ENCODE measurements at regions not wholly inside any gene's neighbourhood (a gene's known extent, or its start where the extent isn't known, plus 50 kb on each side); places are given as distances from the start of the nearest gene placed in this dataset.

DNA sequence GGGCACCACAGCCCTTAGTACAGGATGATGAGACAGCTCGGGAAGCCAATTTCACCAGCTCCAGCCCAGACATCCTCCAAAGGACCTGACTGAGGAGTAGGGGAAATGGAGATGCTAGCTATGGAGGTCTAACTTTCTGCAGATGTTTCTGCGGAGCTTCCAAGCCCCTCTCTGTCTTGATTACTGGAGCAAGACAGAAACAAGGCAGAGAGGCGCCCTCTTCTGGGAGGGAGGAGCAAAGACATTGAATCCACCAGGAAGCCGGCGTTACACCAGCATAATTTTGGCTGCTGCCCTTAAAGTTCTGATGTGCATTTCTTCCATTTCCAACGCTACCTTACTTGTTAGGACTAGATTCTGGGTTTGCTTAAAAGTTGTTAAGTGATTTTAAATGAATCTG is 107.3 kb upstream of the HSD17B12 start:
- Histone ChIP-seq H2AFZ (ENCODE audit: low read length) (peak overlapping the region; percentile 42), H2BK120ac (ENCODE audit: low read depth, low read length) (no peak overlapping the region), H4K91ac (ENCODE audit: low read depth, low read length, poor library complexity) (no peak overlapping the region), H2BK5ac (ENCODE audit: low read length) (no peak overlapping the region), H2BK12ac (ENCODE audit: low read length) (no peak overlapping the region), H3K23ac (ENCODE audit: low read depth, low read length, poor library complexity) (no peak overlapping the region), H3K4me3 (ENCODE audit: low read length in 2 of 2) (no peak overlapping the region), H3K9ac (ENCODE audit: low read depth, low read length, poor library complexity) (no peak overlapping the region), H2BK15ac (ENCODE audit: low read length) (no peak overlapping the region), H3K4me1 (ENCODE audit: control insufficient read depth in 2 of 2, insufficient read depth in 1 of 2, low read depth in 1 of 2, low read length in 2 of 2) (peaks cover 6 to 15% of the 10 kb centered on the region in 2 donors), H3K9me3 (replicated peaks in 1 of 2; ENCODE audit: control insufficient read depth in 2 of 2, insufficient read depth in 1 of 2, low read depth in 1 of 2, low read length in 2 of 2) (no peaks in the 10 kb centered on the region), H3K4me2 (ENCODE audit: insufficient read depth, low read length, poor library complexity, severe bottlenecking) (no peak overlapping the region), H3K18ac (ENCODE audit: low read length) (no peak overlapping the region), H3K27me3 (ENCODE audit: control insufficient read depth in 3 of 3, insufficient read depth in 3 of 3, low read depth in 1 of 3, low read length in 3 of 3) (peaks cover 20 to 73% (median 70%) of the 10 kb centered on the region in 3 experiments), H3K27ac (replicated peaks; ENCODE audit: low read length) (no peak overlapping the region), H4K8ac (ENCODE audit: low read depth, low read length) (no peak overlapping the region), H3K14ac (ENCODE audit: low read length) (no peak overlapping the region), H3K4ac (ENCODE audit: low read length) (no peak overlapping the region), H3K36me3 (replicated peaks in 1 of 2; ENCODE audit: control insufficient read depth in 2 of 2, insufficient read depth in 2 of 2, low read length in 2 of 2) (no peaks in the 10 kb centered on the region), H2AK5ac (ENCODE audit: low read depth, low read length) (no peak overlapping the region), H3K79me1 (ENCODE audit: low read depth, low read length) (no peaks in the 10 kb centered on the region)
- WGBS, 2 donors (ENCODE audit: extremely low coverage in 2 of 2, insufficient read length in 2 of 2, insufficient replicate concordance in 1 of 2) = no CpG with 5 or more reads among the region's 6 CpGs
- DNase-seq (ENCODE audit: low spot score) = no peak

DNA sequence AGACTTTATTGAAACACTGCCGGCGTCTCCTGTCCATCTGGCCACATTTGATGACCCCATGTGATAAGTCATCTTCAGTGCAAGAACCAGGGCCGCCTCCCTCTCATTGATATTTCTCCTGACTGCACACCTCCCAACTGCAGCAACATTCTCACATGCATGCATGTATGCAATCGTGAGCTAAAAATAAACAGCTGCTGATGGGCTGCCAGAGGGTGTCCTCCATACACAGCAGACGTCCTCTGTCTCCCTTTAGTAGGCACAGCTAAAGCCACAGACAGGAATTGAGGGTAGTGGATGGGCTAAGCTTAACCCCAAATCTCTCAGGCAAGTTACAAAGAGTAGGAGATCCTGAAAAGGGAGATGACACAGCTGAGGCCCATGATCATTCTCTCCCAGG is 106.7 kb upstream of the HSD17B12 start:
- Histone ChIP-seq H3K27me3 (ENCODE audit: control insufficient read depth in 3 of 3, insufficient read depth in 3 of 3, low read depth in 1 of 3, low read length in 3 of 3) (peaks cover 23 to 79% (median 76%) of the 10 kb centered on the region in 3 experiments), H3K9me3 (replicated peaks in 1 of 2; ENCODE audit: control insufficient read depth in 2 of 2, insufficient read depth in 1 of 2, low read depth in 1 of 2, low read length in 2 of 2) (no peaks in the 10 kb centered on the region), H2BK15ac (ENCODE audit: low read length) (no peak overlapping the region), H4K91ac (ENCODE audit: low read depth, low read length, poor library complexity) (no peak overlapping the region), H2BK5ac (ENCODE audit: low read length) (no peak overlapping the region), H3K18ac (ENCODE audit: low read length) (no peak overlapping the region), H3K79me1 (ENCODE audit: low read depth, low read length) (no peaks in the 10 kb centered on the region), H3K4me1 (ENCODE audit: control insufficient read depth in 2 of 2, insufficient read depth in 1 of 2, low read depth in 1 of 2, low read length in 2 of 2) (peaks cover 6 to 21% of the 10 kb centered on the region in 2 donors), H3K14ac (ENCODE audit: low read length) (no peak overlapping the region), H3K36me3 (replicated peaks in 1 of 2; ENCODE audit: control insufficient read depth in 2 of 2, insufficient read depth in 2 of 2, low read length in 2 of 2) (no peaks in the 10 kb centered on the region), H3K4me3 (ENCODE audit: low read length in 2 of 2) (no peak overlapping the region), H2AFZ (ENCODE audit: low read length) (no peak overlapping the region), H3K4me2 (ENCODE audit: insufficient read depth, low read length, poor library complexity, severe bottlenecking) (no peak overlapping the region), H3K4ac (ENCODE audit: low read length) (no peak overlapping the region), H2AK5ac (ENCODE audit: low read depth, low read length) (no peak overlapping the region), H2BK12ac (ENCODE audit: low read length) (no peak overlapping the region), H3K27ac (replicated peaks; ENCODE audit: low read length) (no peak overlapping the region), H3K9ac (ENCODE audit: low read depth, low read length, poor library complexity) (no peak overlapping the region), H4K8ac (ENCODE audit: low read depth, low read length) (no peak overlapping the region), H3K23ac (ENCODE audit: low read depth, low read length, poor library complexity) (no peak overlapping the region), H2BK120ac (ENCODE audit: low read depth, low read length) (no peak overlapping the region)
- WGBS, 2 donors (ENCODE audit: extremely low coverage in 2 of 2, insufficient read length in 2 of 2, insufficient replicate concordance in 1 of 2) = no CpG with 5 or more reads among the region's 5 CpGs
- no peak for DNase-seq (ENCODE audit: low spot score)

DNA sequence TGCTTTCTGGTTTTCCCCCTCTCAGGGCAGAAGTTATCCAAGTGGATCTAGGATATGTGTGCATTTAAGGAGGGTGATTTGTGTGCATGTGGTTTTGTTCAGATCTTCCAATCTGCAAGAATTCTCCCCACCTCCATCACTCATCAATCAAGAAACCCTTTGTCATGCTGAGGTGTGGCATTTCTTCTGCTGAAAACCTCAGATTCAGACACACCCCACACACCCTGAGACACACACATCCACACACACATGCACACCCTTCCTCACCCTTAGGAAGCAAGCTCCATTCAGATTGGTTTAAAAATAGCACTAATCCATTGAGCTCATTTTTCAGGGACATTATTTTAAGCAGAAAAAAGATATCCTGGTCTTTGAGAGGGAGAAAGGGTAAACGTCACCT is 106.1 kb upstream of the HSD17B12 start:
- no peaks in the 10 kb centered on the region for H3K36me3 ChIP-seq (replicated peaks in 1 of 2; ENCODE audit: control insufficient read depth in 2 of 2, insufficient read depth in 2 of 2, low read length in 2 of 2)
- no peak overlapping the region for H3K27ac ChIP-seq (replicated peaks; ENCODE audit: low read length)
- peaks cover 23 to 80% (median 78%) of the 10 kb centered on the region in 3 experiments for H3K27me3 ChIP-seq (ENCODE audit: control insufficient read depth in 3 of 3, insufficient read depth in 3 of 3, low read depth in 1 of 3, low read length in 3 of 3)

DNA sequence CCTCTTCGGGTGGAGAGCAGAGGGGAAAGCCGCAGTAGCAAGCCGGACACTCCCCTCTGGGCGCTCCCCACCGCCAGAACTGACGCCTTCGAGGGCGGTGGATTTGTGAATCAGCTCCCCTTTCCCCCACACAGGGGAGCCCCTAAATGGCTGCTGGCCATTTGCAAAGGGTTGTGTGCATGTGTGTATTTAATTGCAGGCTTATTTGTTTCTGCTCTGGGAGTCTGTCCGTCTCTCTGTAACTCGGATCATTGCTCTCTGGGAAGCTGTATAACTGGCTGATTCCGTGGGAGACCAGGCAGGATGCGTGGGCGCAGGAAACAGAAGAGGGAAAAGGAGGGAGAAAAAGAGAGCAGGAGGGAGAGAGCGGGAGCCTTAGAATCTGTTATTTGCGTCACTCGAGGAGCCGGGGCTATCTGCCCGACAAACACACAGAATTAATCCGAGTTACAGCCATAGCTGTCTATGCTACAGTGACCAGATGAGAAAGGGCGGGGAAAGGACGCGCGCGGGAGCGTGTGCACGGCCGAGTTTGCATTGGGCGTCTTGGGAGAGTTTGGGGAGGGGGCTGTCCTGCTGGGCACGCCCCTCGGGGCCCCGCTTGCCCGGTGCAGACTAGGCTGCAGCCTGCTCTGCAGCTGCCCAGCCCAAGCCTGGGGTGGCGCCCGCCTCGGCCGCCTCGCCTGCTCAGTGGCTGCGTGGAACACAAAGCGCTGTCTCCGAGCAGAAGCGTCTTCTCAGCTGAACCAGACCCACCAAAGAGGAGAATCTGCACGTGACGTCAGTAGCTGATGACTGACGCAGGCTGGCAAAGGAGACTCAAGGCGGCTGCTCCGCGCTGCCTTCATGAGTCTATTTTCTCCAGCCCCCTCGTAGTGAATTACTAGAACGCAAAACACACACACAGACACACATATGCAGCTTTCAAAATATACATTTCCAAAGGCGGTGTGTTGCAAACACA is 105.3 kb upstream of the HSD17B12 start:
- Histone ChIP-seq H2BK12ac (ENCODE audit: low read length) (no peak overlapping the region), H3K4me1 (ENCODE audit: control insufficient read depth in 2 of 2, insufficient read depth in 1 of 2, low read depth in 1 of 2, low read length in 2 of 2) (peaks cover 6 to 23% of the 10 kb centered on the region in 2 donors), H3K14ac (ENCODE audit: low read length) (no peak overlapping the region), H3K9me3 (replicated peaks in 1 of 2; ENCODE audit: control insufficient read depth in 2 of 2, insufficient read depth in 1 of 2, low read depth in 1 of 2, low read length in 2 of 2) (no peaks in the 10 kb centered on the region), H3K9ac (ENCODE audit: low read depth, low read length, poor library complexity) (peak overlapping the region; percentile 64), H3K4ac (ENCODE audit: low read length) (no peak overlapping the region), H4K8ac (ENCODE audit: low read depth, low read length) (no peak overlapping the region), H2AFZ (ENCODE audit: low read length) (peak overlapping the region; percentile 91), H3K4me2 (ENCODE audit: insufficient read depth, low read length, poor library complexity, severe bottlenecking) (peak overlapping the region; percentile 65), H4K91ac (ENCODE audit: low read depth, low read length, poor library complexity) (no peak overlapping the region), H2BK5ac (ENCODE audit: low read length) (no peak overlapping the region), H3K36me3 (replicated peaks in 1 of 2; ENCODE audit: control insufficient read depth in 2 of 2, insufficient read depth in 2 of 2, low read length in 2 of 2) (no peaks in the 10 kb centered on the region), H3K4me3 (ENCODE audit: low read length in 2 of 2) (peak overlapping the region; percentile 34 to 67), H2BK120ac (ENCODE audit: low read depth, low read length) (no peak overlapping the region), H2AK5ac (ENCODE audit: low read depth, low read length) (no peak overlapping the region), H3K27ac (replicated peaks; ENCODE audit: low read length) (no peak overlapping the region), H2BK15ac (ENCODE audit: low read length) (no peak overlapping the region), H3K18ac (ENCODE audit: low read length) (peak overlapping the region; percentile 21), H3K23ac (ENCODE audit: low read depth, low read length, poor library complexity) (no peak overlapping the region), H3K27me3 (ENCODE audit: control insufficient read depth in 3 of 3, insufficient read depth in 3 of 3, low read depth in 1 of 3, low read length in 3 of 3) (peaks cover 26 to 88% (median 83%) of the 10 kb centered on the region in 3 experiments), H3K79me1 (ENCODE audit: low read depth, low read length) (no peaks in the 10 kb centered on the region)
- no CpG with 5 or more reads among the region's 50 CpGs for WGBS, 2 donors (ENCODE audit: extremely low coverage in 2 of 2, insufficient read length in 2 of 2, insufficient replicate concordance in 1 of 2)
- DNase-seq (ENCODE audit: low spot score) = no peak

More for the DNA sequence above, 106.1 kb upstream of the HSD17B12 start:
- no CpG with 5 or more reads among the region's 1 CpG for WGBS, 2 donors (ENCODE audit: extremely low coverage in 2 of 2, insufficient read length in 2 of 2, insufficient replicate concordance in 1 of 2)
- H2AFZ ChIP-seq (ENCODE audit: low read length) = no peak overlapping the region
- no peak overlapping the region for H3K9ac ChIP-seq (ENCODE audit: low read depth, low read length, poor library complexity)
- no peak overlapping the region for H2BK120ac ChIP-seq (ENCODE audit: low read depth, low read length)
- no peak overlapping the region for H3K14ac ChIP-seq (ENCODE audit: low read length)
- peaks cover 6 to 23% of the 10 kb centered on the region in 2 donors for H3K4me1 ChIP-seq (ENCODE audit: control insufficient read depth in 2 of 2, insufficient read depth in 1 of 2, low read depth in 1 of 2, low read length in 2 of 2)
- H4K91ac ChIP-seq (ENCODE audit: low read depth, low read length, poor library complexity) = no peak overlapping the region
- H3K18ac ChIP-seq (ENCODE audit: low read length) = no peak overlapping the region
- H4K8ac ChIP-seq (ENCODE audit: low read depth, low read length) = no peak overlapping the region
- no peak overlapping the region for H2BK5ac ChIP-seq (ENCODE audit: low read length)
- no peaks in the 10 kb centered on the region for H3K79me1 ChIP-seq (ENCODE audit: low read depth, low read length)
- H2BK12ac ChIP-seq (ENCODE audit: low read length) = no peak overlapping the region
- DNase-seq (ENCODE audit: low spot score) = no peak
- no peak overlapping the region for H2AK5ac ChIP-seq (ENCODE audit: low read depth, low read length)
- no peak overlapping the region for H3K4me3 ChIP-seq (ENCODE audit: low read length in 2 of 2)
- no peak overlapping the region for H2BK15ac ChIP-seq (ENCODE audit: low read length)
- no peak overlapping the region for H3K4me2 ChIP-seq (ENCODE audit: insufficient read depth, low read length, poor library complexity, severe bottlenecking)
- H3K9me3 ChIP-seq (replicated peaks in 1 of 2; ENCODE audit: control insufficient read depth in 2 of 2, insufficient read depth in 1 of 2, low read depth in 1 of 2, low read length in 2 of 2) = no peaks in the 10 kb centered on the region
- H3K23ac ChIP-seq (ENCODE audit: low read depth, low read length, poor library complexity) = no peak overlapping the region
- H3K4ac ChIP-seq (ENCODE audit: low read length) = no peak overlapping the region

All from neuronal stem cell (in vitro differentiated cells).